ENCODE measurements at regions not wholly inside any gene's neighbourhood (a gene's known extent, or its start where the extent isn't known, plus 50 kb on each side); places are given as distances from the start of the nearest gene placed in this dataset.

DNA sequence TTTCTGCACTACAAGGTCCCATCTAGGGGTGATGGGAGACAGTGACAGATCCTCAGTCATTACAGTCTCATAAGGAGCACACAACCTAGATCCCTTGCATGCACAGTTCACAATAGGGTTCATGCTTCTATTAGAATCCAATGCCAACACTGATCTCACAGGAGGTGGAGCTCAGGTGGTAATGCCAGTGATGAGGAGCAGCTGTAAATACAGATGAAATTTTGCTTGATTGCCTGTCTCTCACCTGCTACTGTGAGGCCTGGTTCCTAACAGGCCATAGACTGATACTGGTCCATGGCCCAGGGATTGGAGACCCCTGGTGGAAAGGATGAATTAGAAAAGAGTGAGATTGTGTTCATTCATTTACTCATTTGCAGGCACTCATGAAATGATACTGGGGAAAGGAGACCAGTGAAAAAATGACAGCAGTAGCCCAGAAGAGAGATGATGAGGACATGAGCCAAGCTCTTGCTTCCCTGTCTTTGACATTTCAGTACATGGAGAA lies 251.6 kb upstream of the DUSP10 start:
- TF ChIP-seq BACH1 (IDR thresholded peaks at IDR 0.05; ENCODE audit: low read length) (no peak), PHF8 (conservative IDR thresholded peaks at IDR 0.05; ENCODE audit: low read depth, low read length) (no peak), EGR1 (IDR thresholded peaks at IDR 0.05; ENCODE audit: borderline replicate concordance, low read depth, low read length) (no peak), ZNF274 (IDR thresholded peaks at IDR 0.05; ENCODE audit: borderline replicate concordance, extremely low read depth, low read length) (no peak), CREB1 (IDR thresholded peaks at IDR 0.05) (no peak), POLR2AphosphoS5 (IDR thresholded peaks at IDR 0.05; ENCODE audit: low read depth, low read length) (no peak)
- TF ChIP-seq, protein P1, sequence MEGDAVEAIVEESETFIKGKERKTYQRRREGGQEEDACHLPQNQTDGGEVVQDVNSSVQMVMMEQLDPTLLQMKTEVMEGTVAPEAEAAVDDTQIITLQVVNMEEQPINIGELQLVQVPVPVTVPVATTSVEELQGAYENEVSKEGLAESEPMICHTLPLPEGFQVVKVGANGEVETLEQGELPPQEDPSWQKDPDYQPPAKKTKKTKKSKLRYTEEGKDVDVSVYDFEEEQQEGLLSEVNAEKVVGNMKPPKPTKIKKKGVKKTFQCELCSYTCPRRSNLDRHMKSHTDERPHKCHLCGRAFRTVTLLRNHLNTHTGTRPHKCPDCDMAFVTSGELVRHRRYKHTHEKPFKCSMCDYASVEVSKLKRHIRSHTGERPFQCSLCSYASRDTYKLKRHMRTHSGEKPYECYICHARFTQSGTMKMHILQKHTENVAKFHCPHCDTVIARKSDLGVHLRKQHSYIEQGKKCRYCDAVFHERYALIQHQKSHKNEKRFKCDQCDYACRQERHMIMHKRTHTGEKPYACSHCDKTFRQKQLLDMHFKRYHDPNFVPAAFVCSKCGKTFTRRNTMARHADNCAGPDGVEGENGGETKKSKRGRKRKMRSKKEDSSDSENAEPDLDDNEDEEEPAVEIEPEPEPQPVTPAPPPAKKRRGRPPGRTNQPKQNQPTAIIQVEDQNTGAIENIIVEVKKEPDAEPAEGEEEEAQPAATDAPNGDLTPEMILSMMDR (IDR thresholded peaks at IDR 0.05; ENCODE audit: control extremely low read depth in 1 of 3, insufficient read depth in 1 of 3, low read depth in 1 of 3, low read length in 3 of 3), result peak in 2 of 3 experiments; percentile 23 to 32; a peak in 2 of 4 replicates

Measured in H1 (cell line).